ENCODE measurements at regions not wholly inside any gene's neighbourhood (a gene's known extent, or its start where the extent isn't known, plus 50 kb on each side); places are given as distances from the start of the nearest gene placed in this dataset.

GRCh38 chr4:147318586-147318985, 162.3 kb upstream of the EDNRA start:
- TF ChIP-seq, protein P1, sequence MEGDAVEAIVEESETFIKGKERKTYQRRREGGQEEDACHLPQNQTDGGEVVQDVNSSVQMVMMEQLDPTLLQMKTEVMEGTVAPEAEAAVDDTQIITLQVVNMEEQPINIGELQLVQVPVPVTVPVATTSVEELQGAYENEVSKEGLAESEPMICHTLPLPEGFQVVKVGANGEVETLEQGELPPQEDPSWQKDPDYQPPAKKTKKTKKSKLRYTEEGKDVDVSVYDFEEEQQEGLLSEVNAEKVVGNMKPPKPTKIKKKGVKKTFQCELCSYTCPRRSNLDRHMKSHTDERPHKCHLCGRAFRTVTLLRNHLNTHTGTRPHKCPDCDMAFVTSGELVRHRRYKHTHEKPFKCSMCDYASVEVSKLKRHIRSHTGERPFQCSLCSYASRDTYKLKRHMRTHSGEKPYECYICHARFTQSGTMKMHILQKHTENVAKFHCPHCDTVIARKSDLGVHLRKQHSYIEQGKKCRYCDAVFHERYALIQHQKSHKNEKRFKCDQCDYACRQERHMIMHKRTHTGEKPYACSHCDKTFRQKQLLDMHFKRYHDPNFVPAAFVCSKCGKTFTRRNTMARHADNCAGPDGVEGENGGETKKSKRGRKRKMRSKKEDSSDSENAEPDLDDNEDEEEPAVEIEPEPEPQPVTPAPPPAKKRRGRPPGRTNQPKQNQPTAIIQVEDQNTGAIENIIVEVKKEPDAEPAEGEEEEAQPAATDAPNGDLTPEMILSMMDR (IDR thresholded peaks at IDR 0.05; ENCODE audit: low read depth, low read length), result no peak
- TF ChIP-seq EZH2phosphoT487 (IDR thresholded peaks at IDR 0.05; ENCODE audit: low read depth), result no peak
